ENCODE measurements at regions not wholly inside any gene's neighbourhood (a gene's known extent, or its start where the extent isn't known, plus 50 kb on each side); places are given as distances from the start of the nearest gene placed in this dataset.

- no peak for TF ChIP-seq YY1 (IDR thresholded peaks at IDR 0.05; ENCODE audit: insufficient read depth, insufficient read length)
- TF ChIP-seq ZNF274 (IDR thresholded peaks at IDR 0.05; ENCODE audit: low read depth, low read length), result no peak
- TF ChIP-seq SUZ12 (IDR thresholded peaks at IDR 0.05; ENCODE audit: extremely low read depth, insufficient read depth, insufficient read length), result no peak
Observed at GRCh38 chr12:111164833-111165525, 203.9 kb downstream of the PHETA1 start.
